SK-N-SH treated with all-trans-retinoic acid at 6 μM for 48 hours (cell line): ENCODE measurements at regions not wholly inside any gene's neighbourhood (a gene's known extent, or its start where the extent isn't known, plus 50 kb on each side); places are given as distances from the start of the nearest gene placed in this dataset.

Source experiments
- CSRNP3 ChIP-seq: fragments of 250-450 bp; sonication (Bioruptor Pico); IDR thresholded peaks from 2 replicates; pipeline ENCODE4 v1.5.1; 2021; ENCODE audit warnings: mild to moderate bottlenecking, moderate library complexity
- GLIS3 ChIP-seq: fragments of 250-450 bp; sonication (Bioruptor Pico); IDR thresholded peaks from 2 replicates; pipeline ENCODE4 v1.5.0; 2020; ENCODE audit warnings: mild to moderate bottlenecking, moderate library complexity
- OSR1 ChIP-seq: fragments of 250-450 bp; sonication (Bioruptor Pico); IDR thresholded peaks from 2 replicates; pipeline ENCODE4 v1.8.0; 2022; ENCODE audit warnings: moderate library complexity, mild to moderate bottlenecking, inconsistent platforms
- PPARA ChIP-seq: fragments of 250-450 bp; sonication (Bioruptor Pico); IDR thresholded peaks from 2 replicates; pipeline ENCODE4 v1.5.0; 2020; ENCODE audit warnings: mild to moderate bottlenecking, borderline replicate concordance
- RARB ChIP-seq: fragments of 250-450 bp; sonication (Bioruptor Pico); IDR thresholded peaks from 2 replicates; pipeline ENCODE4 v1.8.0; 2021; ENCODE audit warnings: mild to moderate bottlenecking, moderate library complexity
- ZFP30 ChIP-seq: fragments of 450-650 bp; formaldehyde crosslinking; IDR thresholded peaks from 2 replicates; pipeline ENCODE4 v1.5.0; 2022; ENCODE audit warnings: mild to moderate bottlenecking, moderate library complexity
- ZNF565 ChIP-seq: fragments of 450-650 bp; formaldehyde crosslinking; conservative IDR thresholded peaks from 2 replicates; pipeline ENCODE4 v1.5.0; 2020; ENCODE audit warnings: low read depth, mild to moderate bottlenecking, moderate library complexity
- ZNF70 ChIP-seq: fragments of 450-650 bp; formaldehyde crosslinking; IDR thresholded peaks from 2 replicates; pipeline ENCODE4 v1.5.0; 2020; ENCODE audit warnings: mild to moderate bottlenecking, moderate library complexity
- ZNF8 ChIP-seq: fragments of 450-650 bp; formaldehyde crosslinking; IDR thresholded peaks from 2 replicates; pipeline ENCODE4 v1.5.0; 2020; ENCODE audit warnings: mild to moderate bottlenecking, moderate library complexity
- TF ChIP-seq, protein P1 (sequence below): fragments of 250-450 bp; sonication (Bioruptor Pico); IDR thresholded peaks from 2 replicates; pipeline ENCODE4 v1.5.0; 2020; ENCODE audit warnings: mild to moderate bottlenecking, moderate library complexity

DNA sequence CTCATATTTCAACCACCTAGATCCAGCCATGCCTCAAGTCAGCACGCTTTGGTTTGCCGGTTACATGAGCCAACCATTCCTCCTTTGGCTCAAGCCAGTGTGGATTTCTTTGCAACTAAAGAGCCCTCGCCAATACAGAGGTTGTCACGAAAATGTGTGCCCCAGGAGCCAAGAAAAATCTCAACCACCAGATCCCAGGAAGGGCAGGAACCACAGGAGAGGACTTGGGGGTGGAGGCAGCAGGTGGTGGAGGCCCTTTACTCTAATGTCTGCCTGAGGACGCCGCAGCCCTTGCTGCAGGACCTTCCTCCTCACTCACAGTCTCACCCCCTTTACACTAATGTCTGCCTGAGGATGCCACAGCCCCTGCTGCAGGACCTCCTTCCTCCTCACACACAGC lies 144.8 kb upstream of the PHACTR3 start:
- TF ChIP-seq ZNF565 (no peak), ZNF8 (CRISPR knock-in tag) (no peak), OSR1 (CRISPR knock-in tag) (no peak), RARB (CRISPR knock-in tag) (no peak), ZNF70 (no peak), PPARA (CRISPR knock-in tag) (no peak), GLIS3 (no peak), ZFP30 (CRISPR knock-in tag) (no peak), CSRNP3 (no peak)
- TF ChIP-seq, protein P1, sequence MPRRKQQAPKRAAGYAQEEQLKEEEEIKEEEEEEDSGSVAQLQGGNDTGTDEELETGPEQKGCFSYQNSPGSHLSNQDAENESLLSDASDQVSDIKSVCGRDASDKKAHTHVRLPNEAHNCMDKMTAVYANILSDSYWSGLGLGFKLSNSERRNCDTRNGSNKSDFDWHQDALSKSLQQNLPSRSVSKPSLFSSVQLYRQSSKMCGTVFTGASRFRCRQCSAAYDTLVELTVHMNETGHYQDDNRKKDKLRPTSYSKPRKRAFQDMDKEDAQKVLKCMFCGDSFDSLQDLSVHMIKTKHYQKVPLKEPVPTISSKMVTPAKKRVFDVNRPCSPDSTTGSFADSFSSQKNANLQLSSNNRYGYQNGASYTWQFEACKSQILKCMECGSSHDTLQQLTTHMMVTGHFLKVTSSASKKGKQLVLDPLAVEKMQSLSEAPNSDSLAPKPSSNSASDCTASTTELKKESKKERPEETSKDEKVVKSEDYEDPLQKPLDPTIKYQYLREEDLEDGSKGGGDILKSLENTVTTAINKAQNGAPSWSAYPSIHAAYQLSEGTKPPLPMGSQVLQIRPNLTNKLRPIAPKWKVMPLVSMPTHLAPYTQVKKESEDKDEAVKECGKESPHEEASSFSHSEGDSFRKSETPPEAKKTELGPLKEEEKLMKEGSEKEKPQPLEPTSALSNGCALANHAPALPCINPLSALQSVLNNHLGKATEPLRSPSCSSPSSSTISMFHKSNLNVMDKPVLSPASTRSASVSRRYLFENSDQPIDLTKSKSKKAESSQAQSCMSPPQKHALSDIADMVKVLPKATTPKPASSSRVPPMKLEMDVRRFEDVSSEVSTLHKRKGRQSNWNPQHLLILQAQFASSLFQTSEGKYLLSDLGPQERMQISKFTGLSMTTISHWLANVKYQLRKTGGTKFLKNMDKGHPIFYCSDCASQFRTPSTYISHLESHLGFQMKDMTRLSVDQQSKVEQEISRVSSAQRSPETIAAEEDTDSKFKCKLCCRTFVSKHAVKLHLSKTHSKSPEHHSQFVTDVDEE: no peak
